GM20431 (cell line): ENCODE measurements at regions not wholly inside any gene's neighbourhood (a gene's known extent, or its start where the extent isn't known, plus 50 kb on each side); places are given as distances from the start of the nearest gene placed in this dataset.
"Not testable (repeated sequence)": the region's sequence is repeated elsewhere in the genome, so short reads cannot be mapped to it uniquely, and the experiment has no call there.

Experiments used
- in situ Hi-C: fragments of 300-500 bp; cut with MseI, MboI; formaldehyde crosslinking; loops from one replicate; pipeline ENCODE4 v1.15.0; 2020; ENCODE audit warnings: low sequenced_read_pairs; ENCODE audit not compliant: unreplicated experiment

DNA sequence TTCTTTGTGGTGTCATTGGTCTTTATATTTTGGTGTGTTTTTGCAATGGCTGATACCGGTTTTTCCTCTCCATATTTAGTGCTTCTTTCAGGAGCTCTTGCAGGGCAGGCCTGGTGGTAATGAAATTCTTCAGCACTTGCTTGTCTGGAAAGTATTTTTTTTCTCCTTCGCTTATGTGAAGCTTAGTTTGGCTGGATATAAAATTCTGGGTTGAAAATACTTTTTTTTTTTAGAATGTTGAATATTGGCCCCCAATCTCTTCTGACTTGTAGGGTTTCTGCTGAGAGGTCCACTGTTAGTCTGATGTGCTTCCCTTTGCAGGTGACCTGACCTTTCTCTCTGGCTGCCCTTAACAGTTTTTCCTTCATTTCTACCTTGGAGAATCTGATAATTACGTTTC is 82.7 kb downstream of the XCL2 start:
- in situ Hi-C loops = not testable (repeated sequence)

DNA sequence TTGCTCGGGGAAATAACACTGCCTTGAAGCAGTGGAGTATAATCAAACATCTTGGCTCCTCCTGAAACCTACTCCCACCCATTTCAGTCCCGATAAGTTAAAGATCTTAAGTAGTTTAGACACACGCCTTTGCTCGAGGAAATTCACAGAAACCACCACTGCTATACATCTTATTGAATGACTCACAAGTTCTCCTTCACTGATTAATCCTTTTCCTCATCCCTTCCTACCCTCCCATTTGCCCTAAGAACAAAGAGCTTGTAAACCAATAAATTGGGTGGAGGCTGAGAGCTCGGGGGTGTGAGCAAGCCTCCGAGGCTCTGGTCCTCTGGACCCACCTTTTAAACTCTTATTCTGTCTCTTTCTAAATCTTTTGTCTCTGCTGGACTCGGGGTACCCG is 86.5 kb downstream of the XCL2 start:
- in situ Hi-C loops = not testable (repeated sequence)

DNA sequence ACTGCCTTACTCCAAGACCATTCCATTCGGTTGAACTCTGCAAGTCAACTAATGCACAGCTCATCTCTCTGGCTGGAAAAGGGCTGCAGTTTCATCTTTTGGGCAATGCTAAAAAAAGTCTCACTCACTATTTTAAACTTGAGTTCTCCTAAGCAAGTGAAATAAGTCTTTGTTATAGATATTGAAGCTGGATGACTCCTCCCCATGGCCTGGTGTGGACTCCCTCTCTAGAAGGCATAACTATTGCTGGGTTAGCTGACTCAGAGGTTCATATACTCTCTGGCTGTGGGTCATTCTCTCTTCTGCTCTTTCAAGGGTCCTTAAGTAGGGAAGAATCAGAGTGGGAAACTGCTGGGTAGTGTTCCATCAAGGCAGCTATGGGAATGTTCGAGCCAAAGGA is 88.0 kb downstream of the XCL2 start:
- in situ Hi-C loops = no loop called here

DNA sequence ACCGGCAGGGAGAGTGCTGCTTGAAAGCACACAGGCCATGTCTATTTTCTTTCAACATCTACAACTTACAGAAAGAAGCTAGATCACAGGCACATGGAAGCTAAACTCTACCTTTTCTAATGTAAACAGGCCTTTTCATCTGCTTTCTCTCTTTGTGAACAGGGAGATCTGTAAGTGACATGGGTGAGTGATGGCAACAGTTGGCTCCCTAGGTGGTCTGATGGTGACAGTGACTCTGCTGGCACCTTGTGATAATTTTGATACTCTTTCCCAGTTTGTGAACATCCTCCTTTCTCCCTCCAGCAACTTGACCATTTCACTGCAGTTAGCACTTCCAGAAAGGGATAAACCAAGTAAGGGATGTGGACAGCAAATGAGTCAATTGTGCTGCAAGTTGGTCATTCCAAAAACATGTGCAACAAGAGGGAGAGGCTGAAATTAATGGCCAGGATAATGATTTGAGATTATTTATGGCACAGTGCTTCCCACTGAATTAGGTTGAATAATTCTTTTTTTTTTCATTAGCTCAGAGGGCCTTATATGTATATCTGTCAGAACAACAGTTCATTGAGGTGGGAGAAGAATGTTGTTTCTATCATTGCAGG is 89.5 kb downstream of the XCL2 start:
- in situ Hi-C loops = no loop called here

DNA sequence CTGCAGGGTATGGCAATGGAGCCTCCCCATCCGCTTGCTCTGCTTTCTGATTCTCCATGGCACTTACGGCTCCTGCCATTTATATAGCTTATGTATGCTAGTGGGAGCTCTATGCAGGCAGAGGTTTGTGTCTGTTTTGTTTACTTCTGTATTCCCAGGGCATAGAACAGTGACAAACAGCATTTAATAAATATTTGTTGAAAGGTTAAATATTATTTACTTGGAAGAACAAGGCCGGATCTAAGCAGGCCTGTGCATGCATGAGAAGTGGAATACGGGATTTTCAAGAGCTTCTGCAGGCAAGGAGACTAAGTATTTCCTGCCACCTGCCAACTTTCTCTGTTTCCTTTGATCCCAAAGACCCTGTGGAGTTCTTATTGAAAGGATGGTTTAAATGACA is 90.7 kb downstream of the XCL2 start:
- in situ Hi-C loops = no loop called here

DNA sequence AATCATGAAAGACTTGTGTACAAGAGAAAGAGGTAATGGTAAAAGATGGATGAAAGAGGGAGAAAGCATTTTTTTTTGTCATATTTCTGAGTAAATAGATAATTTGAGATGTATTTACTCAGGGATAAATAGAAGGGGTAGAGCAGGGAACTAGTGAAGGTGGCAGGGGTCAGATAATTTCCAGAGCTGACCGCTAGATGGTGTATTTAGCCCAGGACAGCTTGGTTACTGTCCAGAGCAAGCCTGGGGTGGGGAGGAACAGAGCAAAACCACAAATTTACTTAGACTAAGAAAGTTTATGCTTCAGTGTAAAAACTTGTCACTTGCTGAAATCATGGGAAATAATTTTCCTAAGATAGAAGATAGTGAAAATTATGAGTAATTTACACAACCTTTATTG is 91.5 kb downstream of the XCL2 start:
- in situ Hi-C loops = no loop called here

DNA sequence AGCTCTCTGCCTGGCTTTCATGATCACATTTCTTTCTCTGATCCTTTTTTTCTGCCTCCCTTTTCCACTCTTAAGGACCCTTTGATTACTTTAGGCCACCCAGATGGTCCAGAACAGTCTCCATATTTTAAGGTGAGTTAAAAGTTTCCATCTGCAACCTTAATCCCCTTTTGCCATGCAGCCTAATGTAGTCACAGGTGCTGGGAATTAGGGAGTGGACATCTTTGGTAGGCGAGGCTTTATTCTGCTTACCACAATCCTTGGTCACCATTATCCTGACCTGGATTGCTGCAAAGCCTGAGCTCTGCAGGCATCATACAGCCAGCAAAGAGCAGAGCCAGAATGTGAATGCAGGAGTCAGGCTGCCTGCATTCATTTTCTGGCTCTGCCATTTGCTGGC is 95.9 kb downstream of the XCL2 start:
- in situ Hi-C loops = loop anchor here (10.0 to 25.0 kb wide), 2 partner anchors 117 to 914 kb away; partner anchors contain the start of genes BLZF1 and NME7

DNA sequence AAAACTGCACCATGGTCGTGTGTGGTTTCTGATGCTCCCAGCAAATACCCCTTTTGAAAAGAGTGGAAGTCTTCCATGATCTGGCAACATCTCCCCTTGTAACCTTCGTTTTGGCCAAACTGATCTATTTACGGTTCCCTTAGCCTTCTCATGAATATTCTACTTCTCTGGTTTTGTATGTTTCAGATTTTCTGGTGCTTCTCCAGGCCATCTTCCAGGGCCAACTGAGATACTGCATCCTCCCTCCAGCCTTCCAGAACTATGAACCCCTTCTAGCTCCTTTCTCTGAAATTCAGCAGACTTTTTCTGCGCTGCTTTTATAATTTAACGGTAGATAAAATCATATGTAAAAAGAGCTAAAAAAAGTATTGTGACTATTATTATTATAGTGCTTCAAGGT is 97.7 kb downstream of the XCL2 start:
- in situ Hi-C loops = loop anchor here (10.0 to 25.0 kb wide), 2 partner anchors 119 to 916 kb away; partner anchors contain the start of genes BLZF1 and NME7

DNA sequence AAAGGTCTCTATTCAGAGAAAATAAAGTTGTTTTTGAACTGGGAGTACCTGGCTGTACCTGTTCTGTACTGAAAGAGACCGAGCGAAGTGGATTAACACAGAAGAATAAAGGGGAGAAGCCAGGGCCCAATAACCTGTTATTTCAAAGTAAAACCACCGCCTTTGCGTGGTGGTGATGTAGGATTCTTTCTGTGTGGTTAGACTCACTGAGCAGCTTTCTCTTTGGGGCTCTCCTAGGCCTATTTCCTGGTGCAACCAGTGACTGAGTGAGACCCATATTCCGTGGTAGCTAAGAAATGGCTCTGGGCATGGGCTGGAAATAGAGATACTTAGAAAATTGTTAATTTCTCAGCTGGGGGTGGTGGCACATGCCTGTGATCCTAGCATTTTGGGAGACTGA is 99.9 kb downstream of the XCL2 start:
- in situ Hi-C loops = loop anchor here (10.0 to 25.0 kb wide), 2 partner anchors 121 to 918 kb away; partner anchors contain the start of genes BLZF1 and NME7

DNA sequence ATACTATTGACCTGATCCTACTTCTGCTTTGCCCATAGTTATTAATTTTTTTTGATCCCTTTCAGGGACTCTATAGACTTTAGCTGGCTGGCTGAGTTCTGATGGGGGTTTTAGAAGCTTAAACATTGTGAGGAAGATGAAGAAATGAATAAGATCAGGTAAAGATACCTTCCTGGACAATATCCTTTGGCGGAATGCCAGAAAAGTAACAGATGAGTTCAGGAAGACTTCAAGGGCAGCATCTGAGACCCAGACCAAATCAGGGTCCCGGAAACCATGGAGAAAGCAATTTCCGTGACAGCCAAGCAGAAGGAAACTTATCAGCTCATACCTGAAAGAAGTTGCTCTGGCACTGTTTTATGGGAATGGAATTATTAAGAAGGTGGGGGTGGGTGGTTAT is 100.4 kb downstream of the XCL2 start:
- in situ Hi-C loops = loop anchor here (10.0 to 25.0 kb wide), 2 partner anchors 121 to 919 kb away; partner anchors contain the start of genes BLZF1 and NME7

DNA sequence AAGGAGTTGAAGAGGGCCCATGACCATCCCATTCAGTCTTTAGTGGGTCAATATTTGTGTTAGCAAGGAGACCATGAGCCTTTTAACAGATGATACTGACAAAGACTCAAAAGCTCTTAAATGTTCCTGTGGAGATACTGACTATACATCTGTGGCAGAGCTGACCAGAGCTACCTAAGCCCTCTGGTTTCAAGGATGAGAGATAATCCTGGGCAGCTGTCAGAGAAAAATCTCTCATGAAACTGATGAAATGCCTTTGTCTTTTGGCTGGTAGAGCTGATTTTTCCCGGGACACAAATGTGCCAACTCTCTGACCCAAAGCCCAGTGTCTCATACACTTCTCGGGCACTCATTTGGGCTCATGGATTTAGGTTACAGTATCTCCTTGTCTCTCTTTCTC is 100.9 kb downstream of the XCL2 start:
- in situ Hi-C loops = loop anchor here (10.0 to 25.0 kb wide), 2 partner anchors 122 to 919 kb away; partner anchors contain the start of genes BLZF1 and NME7

DNA sequence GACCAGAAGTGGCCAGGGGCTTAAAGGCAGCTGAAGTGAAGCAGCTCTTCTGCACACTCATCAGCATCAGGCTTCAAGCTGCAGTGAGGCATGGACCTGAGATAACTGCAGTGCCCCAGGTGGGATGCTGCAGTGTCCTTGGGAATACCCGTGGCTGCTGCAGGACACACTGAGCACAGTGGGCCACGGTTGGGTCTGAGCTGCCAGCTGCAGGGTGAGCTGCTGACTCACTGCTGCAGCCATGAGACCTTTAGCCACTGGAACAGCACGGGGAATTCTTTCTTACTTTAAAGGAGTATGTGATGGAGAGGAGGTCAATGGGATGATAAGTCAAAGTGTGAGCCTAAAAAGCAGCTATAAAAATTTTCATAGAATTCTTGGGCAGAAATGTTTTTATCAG is 102.1 kb downstream of the XCL2 start:
- in situ Hi-C loops = loop anchor here (10.0 to 25.0 kb wide), 2 partner anchors 123 to 921 kb away; partner anchors contain the start of genes BLZF1 and NME7

DNA sequence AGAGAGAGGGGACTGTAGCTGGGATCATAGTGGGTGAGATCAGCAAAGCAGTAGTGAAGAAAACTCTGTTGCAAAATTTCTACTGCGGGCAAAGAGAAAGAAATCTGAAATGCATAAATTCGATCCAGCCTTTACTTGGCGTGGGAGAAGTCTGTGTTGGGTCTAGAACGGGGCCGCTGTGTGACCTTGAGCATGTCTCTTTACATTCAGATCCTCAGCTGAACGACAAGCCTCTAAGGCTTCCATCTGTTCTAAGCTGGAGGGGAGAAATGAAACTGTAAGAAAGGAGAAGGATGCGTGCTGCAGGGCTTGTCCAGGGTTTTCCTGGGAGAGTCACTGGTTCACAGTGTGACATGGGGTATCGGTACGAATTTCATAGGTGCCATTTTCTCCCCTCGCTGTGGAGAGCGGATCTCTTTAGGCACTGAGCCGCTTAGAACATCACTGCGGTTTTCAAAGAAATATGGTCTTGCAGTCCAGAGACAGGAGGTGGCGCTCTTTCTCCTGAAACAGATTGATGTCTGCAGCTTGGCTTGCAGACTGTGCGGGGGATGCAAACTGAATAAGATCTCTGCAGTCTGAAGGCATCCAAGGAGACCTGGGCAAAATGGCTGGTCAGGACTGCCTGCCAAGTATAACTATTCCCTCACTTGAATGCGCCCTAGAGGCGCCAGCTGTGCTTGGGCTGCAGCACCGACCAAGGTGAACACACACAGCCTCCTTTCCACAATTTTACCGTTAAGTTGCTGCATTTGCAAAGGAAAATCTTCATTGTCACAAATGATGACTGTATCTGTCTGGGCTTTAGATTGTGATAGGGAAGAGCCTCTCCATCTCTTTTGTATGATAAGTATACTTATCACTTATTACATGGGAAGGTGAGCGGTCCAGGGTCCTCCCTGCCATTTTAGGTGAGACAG is 104.1 kb downstream of the XCL2 start:
- in situ Hi-C loops = loop anchor here (10.0 to 25.0 kb wide), 2 partner anchors 125 to 923 kb away; partner anchors contain the start of genes BLZF1 and NME7

DNA sequence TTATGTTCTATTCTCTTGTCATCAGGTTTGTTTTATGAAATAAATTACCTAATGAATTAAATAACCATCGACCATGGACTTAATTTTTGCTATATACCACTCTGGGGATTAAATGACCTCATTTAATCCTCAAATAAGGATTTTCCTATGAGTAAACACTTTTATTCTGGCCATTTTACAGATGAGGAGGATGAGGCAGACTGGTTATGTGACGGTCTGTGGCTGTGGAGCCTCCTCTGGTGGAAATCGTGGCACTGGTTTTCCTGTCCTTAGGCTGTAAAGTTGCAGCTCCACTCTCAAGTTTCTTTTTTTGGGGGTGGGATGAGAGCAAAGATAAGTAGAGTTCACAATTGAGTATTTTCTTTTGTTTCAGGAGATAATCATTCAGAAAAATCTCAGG is 105.2 kb downstream of the XCL2 start:
- in situ Hi-C loops = loop anchor here (25.0 kb wide), 1 partner anchor 924 kb away; the partner anchor contains the start of genes BLZF1 and NME7

DNA sequence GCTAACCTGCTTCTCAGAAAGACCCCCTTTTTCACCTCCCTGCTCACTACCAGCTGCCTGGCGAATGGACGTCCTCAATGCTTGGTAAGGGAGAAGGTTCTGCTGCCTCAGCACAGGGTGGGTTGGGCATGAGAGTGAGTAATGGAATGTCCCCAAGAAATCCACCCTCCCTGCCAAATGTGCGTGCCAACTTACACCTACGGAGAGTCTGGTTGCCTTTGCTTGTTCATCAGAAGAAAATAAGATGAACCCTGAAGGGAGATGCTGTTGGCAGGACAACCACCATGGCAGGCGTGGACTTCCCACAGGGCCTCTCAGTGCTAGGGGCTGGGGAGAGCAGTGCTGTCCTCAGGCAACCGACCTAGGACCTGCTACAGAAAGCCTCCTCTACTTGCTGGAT is 106.0 kb downstream of the XCL2 start:
- in situ Hi-C loops = loop anchor here (25.0 kb wide), 1 partner anchor 924 kb away; the partner anchor contains the start of genes BLZF1 and NME7

DNA sequence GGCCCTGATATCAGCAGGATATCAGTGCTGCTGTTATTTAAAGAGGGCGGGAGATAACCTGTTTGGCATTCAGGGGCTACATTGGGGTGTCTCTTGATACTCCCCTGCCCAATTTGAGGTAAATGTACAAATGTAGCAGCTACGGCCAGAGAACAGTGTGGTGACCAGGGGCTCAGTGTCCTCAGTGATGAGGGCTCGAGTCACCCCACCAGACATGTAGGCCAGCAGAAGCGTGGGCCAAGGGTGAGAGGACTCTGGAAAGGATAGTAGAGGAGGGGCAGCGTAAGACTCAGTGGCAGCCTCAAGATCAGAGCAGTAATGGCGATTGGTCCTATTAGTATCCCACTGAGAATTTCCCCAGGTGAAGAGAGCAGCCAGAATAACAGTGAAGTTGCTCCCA is 108.4 kb downstream of the XCL2 start:
- in situ Hi-C loops = loop anchor here (25.0 kb wide), 1 partner anchor 927 kb away; the partner anchor contains the start of genes BLZF1 and NME7

DNA sequence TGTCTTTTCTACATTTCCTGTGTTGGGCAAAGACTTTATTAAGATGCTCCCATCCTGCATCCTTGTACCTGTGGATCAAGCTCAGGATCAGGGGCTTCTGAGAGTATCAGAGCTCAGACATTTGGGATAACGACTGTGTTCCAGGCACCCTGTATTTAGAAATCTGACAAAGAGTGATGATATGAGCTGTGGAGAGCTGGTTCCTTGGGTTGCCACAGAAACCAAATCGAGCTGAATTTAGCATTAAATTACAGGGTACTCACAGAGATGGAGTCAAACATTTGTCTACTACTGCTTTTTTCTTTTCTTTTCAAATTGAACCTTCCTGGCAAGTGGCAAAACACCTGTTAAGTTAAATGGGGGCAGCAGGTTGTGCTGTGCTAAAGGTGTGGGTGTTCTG is 110.6 kb downstream of the XCL2 start:
- in situ Hi-C loops = loop anchor here (25.0 kb wide), 1 partner anchor 929 kb away; the partner anchor contains the start of genes BLZF1 and NME7

DNA sequence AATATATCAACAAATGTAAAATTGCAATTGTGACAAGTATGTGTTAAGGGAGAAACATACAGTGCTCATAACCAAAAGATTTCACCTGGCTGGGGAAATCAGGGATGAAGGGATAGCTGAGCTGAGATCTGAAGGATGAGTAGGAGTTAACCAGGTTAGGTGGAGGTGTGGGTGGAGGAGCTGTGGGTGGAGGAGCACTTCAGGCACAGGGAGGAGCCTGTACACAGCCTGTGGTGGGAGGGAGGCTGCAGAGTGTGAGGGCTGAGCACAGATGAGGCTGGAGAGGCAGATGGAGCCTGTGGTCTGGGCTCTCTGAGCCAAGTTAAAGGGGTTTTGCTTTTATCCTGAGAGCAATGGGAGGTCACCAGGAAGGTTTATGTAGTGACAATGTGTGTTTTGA is 111.9 kb downstream of the XCL2 start:
- in situ Hi-C loops = loop anchor here (25.0 kb wide), 1 partner anchor 930 kb away; the partner anchor contains the start of genes BLZF1 and NME7

DNA sequence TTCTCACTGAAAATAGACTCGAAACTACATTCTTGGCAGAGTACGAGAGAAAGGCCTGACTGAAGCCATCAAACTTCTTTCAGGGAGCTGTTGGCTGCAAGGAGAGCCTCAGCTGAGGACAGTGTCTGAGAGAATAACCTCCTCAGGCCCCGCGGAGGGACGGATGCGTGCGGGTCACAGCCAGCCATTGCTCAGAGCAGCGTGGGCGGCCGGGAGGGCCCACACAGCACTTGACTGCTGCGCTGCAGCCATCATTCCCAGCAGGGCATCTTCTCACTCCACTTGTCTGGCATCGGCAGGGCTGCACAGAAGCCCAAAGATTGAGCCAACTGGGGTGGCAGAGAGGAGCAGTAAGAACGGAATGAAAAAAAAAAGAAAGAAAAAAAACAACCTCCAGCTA is 113.5 kb downstream of the XCL2 start:
- in situ Hi-C loops = loop anchor here (25.0 kb wide), 1 partner anchor 932 kb away; the partner anchor contains the start of genes BLZF1 and NME7

DNA sequence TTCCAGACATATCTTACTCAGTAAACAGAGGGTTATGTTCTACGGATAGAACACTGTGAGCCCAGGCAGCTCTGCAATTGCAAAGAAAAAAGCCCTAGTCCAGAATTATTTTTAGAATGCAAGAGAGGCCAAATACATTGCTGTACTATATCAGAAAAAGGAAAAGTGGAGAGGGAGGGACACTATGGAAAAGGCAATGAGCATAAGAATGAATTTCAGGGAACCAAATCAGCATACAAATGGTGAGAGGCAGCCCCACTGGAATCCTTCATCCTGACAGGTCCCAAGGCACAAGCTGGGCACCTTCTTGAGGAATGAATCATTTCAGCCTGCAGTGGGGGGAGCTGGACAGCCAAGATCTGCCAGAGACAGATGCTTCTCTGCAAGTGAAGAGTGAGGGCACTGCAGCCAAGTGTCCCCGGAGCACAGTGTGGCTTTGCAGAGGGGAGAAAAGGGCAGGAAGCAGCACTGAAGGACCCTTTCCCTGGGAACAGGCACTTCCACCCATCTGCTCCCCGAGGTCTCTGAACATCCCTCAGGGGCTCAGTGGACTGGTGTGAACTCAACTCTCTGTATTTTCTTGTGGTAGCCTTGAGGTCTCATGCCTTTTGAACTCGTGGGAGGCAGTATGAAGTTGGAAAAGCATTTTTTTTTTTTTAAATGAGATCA is 115.6 kb downstream of the XCL2 start:
- in situ Hi-C loops = loop anchor here (25.0 kb wide), 1 partner anchor 934 kb away; the partner anchor contains the start of genes BLZF1 and NME7
